ENCODE measurements at regions not wholly inside any gene's neighbourhood (a gene's known extent, or its start where the extent isn't known, plus 50 kb on each side); places are given as distances from the start of the nearest gene placed in this dataset.

DNA sequence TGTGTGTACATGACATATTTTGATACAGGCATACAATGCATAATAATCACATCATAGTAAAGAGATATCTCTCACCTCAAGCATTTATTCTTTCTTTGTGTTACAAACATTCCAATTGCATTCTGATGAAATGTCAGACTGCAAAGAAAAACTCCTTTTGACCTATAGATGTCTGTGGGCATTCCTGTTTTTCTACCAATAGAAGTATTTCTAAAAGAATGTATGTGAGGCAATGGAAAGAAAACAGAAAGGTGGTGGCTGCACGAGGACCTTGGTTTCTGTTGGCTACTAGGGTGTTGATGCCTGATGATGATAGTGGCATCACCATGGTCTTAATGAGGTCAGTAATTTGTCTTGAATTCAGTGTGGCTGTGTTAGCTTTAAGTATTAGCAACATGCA is 137.0 kb upstream of the ANO3 start:
- no peak for TF ChIP-seq CTCF (IDR thresholded peaks at IDR 0.05; ENCODE audit: borderline replicate concordance, extremely low read depth, low read length, poor library complexity, severe bottlenecking)
- TF ChIP-seq EZH2 (IDR thresholded peaks at IDR 0.05; ENCODE audit: borderline replicate concordance, low read depth, low read length, severe bottlenecking), result no peak

Data from DND-41 (cell line).